GM19025 (cell line): ENCODE measurements at regions not wholly inside any gene's neighbourhood (a gene's known extent, or its start where the extent isn't known, plus 50 kb on each side); places are given as distances from the start of the nearest gene placed in this dataset.
"Not testable (repeated sequence)": the region's sequence is repeated elsewhere in the genome, so short reads cannot be mapped to it uniquely, and the experiment has no call there.

Experiments used
- ATAC-seq: cut with Tn5 transposase; IDR thresholded peaks from one replicate; pipeline ENCODE4 v1.9.1; 2021; ENCODE audit warnings: mild to moderate bottlenecking, low read depth, moderate library complexity; ENCODE audit not compliant: unreplicated experiment

DNA sequence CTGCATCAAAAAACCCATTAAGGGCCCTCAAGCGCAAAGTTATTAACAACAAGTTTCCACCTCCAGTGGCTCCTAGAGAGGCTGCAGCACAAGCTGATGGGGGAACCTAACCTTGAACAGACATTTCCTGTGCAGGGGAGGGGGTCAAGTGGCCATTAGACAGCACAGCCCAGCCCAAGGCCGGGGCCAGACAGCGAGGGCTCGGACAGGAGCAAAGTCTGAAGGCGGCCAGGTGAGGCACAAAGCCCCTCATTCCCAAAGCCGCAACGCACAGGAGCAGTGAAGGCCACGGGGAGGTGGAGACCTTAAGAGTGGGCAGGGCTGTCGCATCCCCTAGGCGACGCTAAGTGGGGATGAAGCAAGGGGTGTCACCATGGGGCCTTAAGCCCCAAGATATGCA is 73.2 kb upstream of the ZNF746 start:
- ATAC-seq, result no peak

- ATAC-seq, result no peak
Measured at GRCh38 chr7:149569726-149570422, 72.3 kb upstream of the ZNF746 start.

DNA sequence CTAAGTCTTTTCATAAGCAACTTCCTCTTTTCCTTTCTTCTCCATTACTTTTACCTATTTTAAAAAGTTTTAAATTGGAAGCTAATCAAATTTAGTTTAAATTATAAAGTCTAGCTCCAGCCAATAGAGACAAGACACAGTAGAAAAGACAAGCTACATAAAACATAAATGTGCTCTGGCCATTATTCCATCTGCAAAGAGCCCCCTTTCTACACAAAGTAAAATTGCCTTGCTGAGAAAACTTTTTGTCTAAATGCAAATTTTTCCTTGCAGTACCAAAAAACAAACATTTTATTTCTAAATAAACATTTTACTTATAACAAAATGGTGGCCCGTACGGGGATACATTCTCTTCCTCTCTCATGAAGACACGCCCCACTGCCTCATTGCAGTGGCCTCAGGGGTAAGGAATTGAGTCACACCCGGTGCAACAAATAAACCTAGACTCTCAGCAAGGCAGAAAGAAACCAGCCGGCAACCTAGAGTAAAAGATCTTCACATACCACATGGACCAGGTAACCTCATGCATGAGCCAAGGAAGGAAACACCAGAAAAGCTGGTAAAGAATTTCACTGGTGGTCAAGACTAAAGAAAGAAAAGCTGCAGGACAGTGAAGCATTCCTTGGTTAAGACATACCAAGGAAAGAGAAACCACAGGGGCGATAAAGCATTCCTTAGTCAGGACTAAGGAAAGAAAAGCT is 71.6 kb upstream of the ZNF746 start:
- no peak for ATAC-seq

DNA sequence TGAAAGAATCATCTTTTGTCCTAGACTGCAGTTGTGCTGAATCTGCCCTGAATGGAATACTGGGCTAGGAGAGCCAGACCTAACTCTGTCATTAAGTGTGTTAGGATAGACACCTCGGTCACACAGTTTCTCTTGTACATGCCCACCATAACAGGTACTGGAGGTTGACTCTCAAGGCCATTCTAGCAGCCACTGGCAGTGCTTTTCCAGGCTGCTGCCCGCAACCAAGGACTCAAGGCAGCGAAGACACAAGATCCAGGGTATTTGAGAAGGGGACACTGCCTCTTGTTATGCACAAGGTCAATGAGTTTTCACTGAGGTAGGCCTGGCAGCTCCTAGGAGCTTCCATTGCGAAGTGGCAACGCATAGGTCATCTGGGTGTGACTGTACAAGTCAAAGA is 70.6 kb upstream of the ZNF746 start:
- no peak for ATAC-seq

- no peak for ATAC-seq
Measured at GRCh38 chr7:149566103-149566502, 68.5 kb upstream of the ZNF746 start.

DNA sequence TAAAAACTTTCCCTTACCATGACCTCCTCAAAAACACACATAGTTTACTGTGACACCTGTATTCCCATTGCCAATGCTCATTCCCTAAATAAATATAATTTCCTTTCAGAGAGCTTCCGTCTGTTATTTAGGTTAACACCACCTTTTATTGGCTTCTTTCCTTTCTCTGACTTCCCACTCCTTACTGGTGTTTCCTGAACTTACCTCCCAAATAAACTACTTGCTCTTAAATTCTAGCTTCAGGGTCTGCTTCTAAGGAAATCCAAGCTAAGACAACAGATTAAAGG is 67.4 kb upstream of the ZNF746 start:
- ATAC-seq, result no peak

- no peak for ATAC-seq
Measured at GRCh38 chr7:149564340-149565095, 66.9 kb upstream of the ZNF746 start.

DNA sequence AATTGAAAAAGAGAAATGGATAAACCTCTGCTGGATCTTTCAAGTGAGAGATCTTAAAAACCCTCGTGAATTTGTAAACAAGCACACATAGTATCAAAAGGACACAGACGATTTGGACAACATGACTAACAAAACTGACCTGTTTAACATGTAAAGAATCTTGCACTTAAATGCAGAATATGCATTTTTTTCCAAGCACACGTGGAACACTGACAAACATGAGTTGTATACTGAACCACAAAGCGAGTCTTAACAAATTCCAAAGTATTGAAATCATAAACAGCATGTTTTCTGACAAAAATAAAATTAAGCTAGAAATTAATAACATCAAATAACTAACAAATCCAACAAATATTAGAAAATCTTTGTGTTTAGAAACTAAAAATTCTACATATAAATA is 65.0 kb upstream of the ZNF746 start:
- ATAC-seq, result no peak

GRCh38 chr7:149561072-149561471 is 63.5 kb upstream of the ZNF746 start:
- ATAC-seq, result no peak

GRCh38 chr7:149559711-149560110 is 62.1 kb upstream of the ZNF746 start:
- no peak for ATAC-seq

DNA sequence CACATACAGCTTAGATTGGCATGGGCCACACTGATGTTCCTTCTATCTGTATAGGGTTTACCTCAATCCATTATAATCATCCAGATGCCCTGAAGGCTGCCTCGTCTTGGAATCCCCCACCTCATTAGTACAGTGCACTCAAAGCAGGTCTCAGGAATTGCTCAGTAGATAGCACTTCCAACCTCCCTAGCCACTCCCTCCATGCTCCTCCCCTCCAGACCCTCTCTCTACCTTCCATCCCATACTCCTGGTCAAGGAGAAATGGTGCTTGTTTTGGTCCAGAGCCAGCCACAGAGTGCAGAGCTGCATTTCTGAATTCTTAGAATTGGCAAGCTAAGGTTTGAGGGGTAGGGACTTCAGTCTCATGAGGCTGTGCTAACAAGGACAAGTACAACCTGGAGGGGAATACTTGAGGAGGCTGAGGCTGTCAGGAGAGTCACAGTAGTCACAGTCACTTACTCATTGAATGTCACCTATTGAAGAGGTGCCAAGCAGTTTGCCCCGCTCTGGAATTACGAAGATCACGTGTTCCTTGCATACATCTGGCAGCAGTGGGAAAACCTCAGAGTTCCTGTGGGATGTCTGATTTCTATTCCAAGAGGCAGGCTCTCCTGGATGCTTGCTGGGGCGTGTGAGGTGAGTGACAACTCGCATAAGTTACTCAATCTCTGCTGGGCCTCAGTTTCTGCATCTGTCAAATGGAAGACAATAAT is 60.7 kb upstream of the ZNF746 start:
- no peak for ATAC-seq

GRCh38 chr7:149556525-149556924 is 58.9 kb upstream of the ZNF746 start:
- ATAC-seq, result not testable (repeated sequence)

DNA sequence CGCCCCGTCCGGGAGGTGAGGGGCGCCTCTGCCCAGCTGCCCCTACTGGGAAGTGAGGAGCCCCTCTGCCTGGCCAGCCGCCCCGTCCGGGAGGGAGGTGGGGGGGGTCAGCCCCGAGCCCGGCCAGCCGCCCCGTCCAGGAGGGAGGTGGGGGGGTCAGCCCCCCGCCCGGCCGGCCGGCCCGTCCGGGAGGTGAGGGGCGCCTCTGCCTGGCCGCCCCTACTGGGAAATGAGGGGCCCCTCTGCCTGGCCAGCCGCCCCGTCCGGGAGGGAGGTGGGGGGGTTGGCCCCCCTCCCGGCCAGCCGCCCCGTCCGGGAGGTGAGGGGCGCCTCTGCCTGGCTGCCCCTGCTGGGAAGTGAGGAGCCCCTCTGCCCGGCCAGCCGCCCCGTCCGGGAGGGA is 57.2 kb upstream of the ZNF746 start:
- not testable (repeated sequence) for ATAC-seq

- not testable (repeated sequence) for ATAC-seq
Measured at GRCh38 chr7:149553991-149554390, 56.4 kb upstream of the ZNF746 start.

DNA sequence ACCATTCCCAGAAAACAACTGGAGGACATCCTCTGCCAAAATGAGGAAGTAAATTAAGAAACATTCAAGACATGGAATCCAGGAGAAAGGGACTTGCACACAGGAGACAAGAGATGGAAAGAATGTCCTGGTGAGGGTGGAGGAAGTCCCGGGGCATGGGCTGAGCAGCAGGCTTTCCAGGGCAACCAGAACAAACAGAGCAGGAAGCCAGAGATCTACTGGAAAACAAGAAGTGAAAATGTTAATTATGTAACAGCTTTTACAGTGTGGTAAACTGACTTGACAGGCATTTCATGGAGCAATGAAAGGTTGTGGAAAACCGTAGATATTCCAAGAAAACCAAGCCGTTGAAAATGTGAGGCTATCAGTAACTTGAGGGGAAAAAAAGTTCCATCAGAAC is 55.2 kb upstream of the ZNF746 start:
- ATAC-seq, result no peak
